ENCODE measurements at regions not wholly inside any gene's neighbourhood (a gene's known extent, or its start where the extent isn't known, plus 50 kb on each side); places are given as distances from the start of the nearest gene placed in this dataset.

- DNase-seq (ENCODE audit: low read depth), result no peak
- no peak overlapping the region for H3K4me3 ChIP-seq (ENCODE audit: control insufficient read depth, low read depth, low read length)
- no peak for TF ChIP-seq CTCF (conservative IDR thresholded peaks at IDR 0.05; ENCODE audit: control insufficient read depth, insufficient read depth, low read depth, low read length)
Observed at GRCh38 chr10:120087109-120087508, 194.6 kb downstream of the SEC23IP start.

- TF ChIP-seq CTCF (conservative IDR thresholded peaks at IDR 0.05; ENCODE audit: control insufficient read depth, insufficient read depth, low read depth, low read length), result no peak
- DNase-seq (ENCODE audit: low read depth), result no peak
- no peak overlapping the region for H3K4me3 ChIP-seq (ENCODE audit: control insufficient read depth, low read depth, low read length)
Observed at GRCh38 chr10:120095875-120096274, 203.3 kb downstream of the SEC23IP start.

- no peak overlapping the region for H3K4me3 ChIP-seq (ENCODE audit: control insufficient read depth, low read depth, low read length)
- DNase-seq (ENCODE audit: low read depth), result no peak
- TF ChIP-seq CTCF (conservative IDR thresholded peaks at IDR 0.05; ENCODE audit: control insufficient read depth, insufficient read depth, low read depth, low read length), result no peak
Observed at GRCh38 chr10:120097766-120098165, 205.2 kb downstream of the SEC23IP start.

GRCh38 chr10:120098232-120098930 lies 205.9 kb downstream of the SEC23IP start:
- no peak for TF ChIP-seq CTCF (conservative IDR thresholded peaks at IDR 0.05; ENCODE audit: control insufficient read depth, insufficient read depth, low read depth, low read length)
- DNase-seq (ENCODE audit: low read depth), result no peak
- no peak overlapping the region for H3K4me3 ChIP-seq (ENCODE audit: control insufficient read depth, low read depth, low read length)

- no peak for DNase-seq (ENCODE audit: low read depth)
- H3K4me3 ChIP-seq (ENCODE audit: control insufficient read depth, low read depth, low read length), result no peak overlapping the region
- no peak for TF ChIP-seq CTCF (conservative IDR thresholded peaks at IDR 0.05; ENCODE audit: control insufficient read depth, insufficient read depth, low read depth, low read length)
Observed at GRCh38 chr10:120103738-120104560, 211.4 kb downstream of the SEC23IP start.

- no peak for TF ChIP-seq CTCF (conservative IDR thresholded peaks at IDR 0.05; ENCODE audit: control insufficient read depth, insufficient read depth, low read depth, low read length)
- no peak overlapping the region for H3K4me3 ChIP-seq (ENCODE audit: control insufficient read depth, low read depth, low read length)
Observed at GRCh38 chr10:120105001-120105400, 212.5 kb downstream of the SEC23IP start.

More at GRCh38 chr10:120105001-120105400, 212.5 kb downstream of the SEC23IP start:
- DNase-seq (ENCODE audit: low read depth), result no peak

Measured in fibroblast of mammary gland (primary cell).